Lower lobe of right lung (tissue), 2 donors: ENCODE measurements at regions not wholly inside any gene's neighbourhood (a gene's known extent, or its start where the extent isn't known, plus 50 kb on each side); places are given as distances from the start of the nearest gene placed in this dataset.

Experiments used
- ATAC-seq, 2 donors: fragments of 200-7000 bp; cut with Tn5 transposase; one replicate each; pipeline ENCODE4 v1.9.1; 2020 to 2022; ENCODE audit warnings: mild to moderate bottlenecking in 2 of 2, moderate library complexity in 2 of 2
- DNase-seq: peaks from one replicate; pipeline ENCODE4 v3.0.0-alpha.2; 2020
- H3K27ac ChIP-seq: fragments of 200-600 bp; one replicate; pipeline ENCODE4 v1.8.0; 2022
- H3K27me3 ChIP-seq: fragments of 200-600 bp; one replicate; pipeline ENCODE4 v1.8.0; 2022; ENCODE audit warnings: low read depth
- H3K36me3 ChIP-seq: fragments of 200-600 bp; one replicate; pipeline ENCODE4 v1.8.0; 2022; ENCODE audit warnings: mild to moderate bottlenecking
- H3K4me1 ChIP-seq: fragments of 200-600 bp; one replicate; pipeline ENCODE4 v1.8.0; 2022
- H3K4me3 ChIP-seq: fragments of 200-600 bp; one replicate; pipeline ENCODE4 v1.8.0; 2022; ENCODE audit warnings: mild to moderate bottlenecking
- H3K9me3 ChIP-seq: fragments of 200-600 bp; one replicate; pipeline ENCODE4 v1.8.0; 2022
- CTCF ChIP-seq: fragments of 200-600 bp; IDR thresholded peaks from one replicate; pipeline ENCODE4 v1.8.0; 2022; ENCODE audit warnings: antibody characterized with exemption, mild to moderate bottlenecking
- intact Hi-C: fragments of 100-400 bp; cut with DNase I; formaldehyde crosslinking; loops from one replicate; pipeline ENCODE4 v1.11.0; 2022
- donor health status: DM: no; HTN: yes; CAD: no; lungs with severe emphysema.

DNA sequence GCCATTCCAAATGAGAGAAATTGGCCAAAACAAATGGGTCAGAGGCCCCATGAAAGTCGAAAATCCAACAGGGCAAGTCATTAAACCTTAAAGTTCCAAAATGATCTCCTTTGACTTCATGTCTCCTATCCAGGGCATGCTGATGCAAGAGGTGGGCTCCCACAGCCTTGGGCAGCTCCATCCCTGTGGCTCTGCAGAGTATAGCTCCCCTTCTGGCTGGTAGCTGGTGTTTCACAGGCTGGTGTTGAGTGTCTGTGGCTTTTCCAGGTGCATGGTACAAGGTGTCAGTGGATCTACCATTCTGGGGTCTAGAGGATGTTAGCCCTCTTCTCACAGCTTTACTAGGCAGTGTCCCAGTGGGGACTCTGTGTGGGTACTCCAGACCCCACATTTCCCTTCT is 115.2 kb upstream of the LAMA2 start:
- TF ChIP-seq CTCF, result no peak
- Histone ChIP-seq H3K4me3 (no peak overlapping the region), H3K27me3 (no peaks in the 10 kb centered on the region), H3K9me3 (no peaks in the 10 kb centered on the region), H3K27ac (no peak overlapping the region), H3K36me3 (no peaks in the 10 kb centered on the region), H3K4me1 (no peaks in the 10 kb centered on the region)
- ATAC-seq (no peak), DNase-seq (no peak)
- intact Hi-C loops, result no loop called here

DNA sequence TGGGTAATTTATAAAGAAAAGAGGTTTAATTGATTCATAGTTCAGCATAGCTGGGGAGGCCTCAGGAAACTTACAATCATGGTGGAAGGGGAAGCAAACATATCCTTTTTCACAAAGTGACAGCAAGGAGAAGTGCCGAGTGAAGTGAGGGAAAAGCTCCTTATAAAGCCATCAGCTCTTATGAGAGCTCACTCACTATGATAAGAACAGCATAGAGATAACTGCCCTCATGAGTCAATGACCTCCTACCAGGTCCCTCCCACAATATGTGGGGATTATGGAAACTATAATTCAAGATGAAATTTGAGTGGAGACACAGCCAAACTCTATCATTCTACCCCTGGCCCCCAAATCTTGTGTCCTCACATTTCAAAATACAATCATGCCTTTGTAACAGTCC is 115.8 kb upstream of the LAMA2 start:
- no peak for TF ChIP-seq CTCF
- ATAC-seq, result no peak
- H3K9me3 ChIP-seq, result no peaks in the 10 kb centered on the region

DNA sequence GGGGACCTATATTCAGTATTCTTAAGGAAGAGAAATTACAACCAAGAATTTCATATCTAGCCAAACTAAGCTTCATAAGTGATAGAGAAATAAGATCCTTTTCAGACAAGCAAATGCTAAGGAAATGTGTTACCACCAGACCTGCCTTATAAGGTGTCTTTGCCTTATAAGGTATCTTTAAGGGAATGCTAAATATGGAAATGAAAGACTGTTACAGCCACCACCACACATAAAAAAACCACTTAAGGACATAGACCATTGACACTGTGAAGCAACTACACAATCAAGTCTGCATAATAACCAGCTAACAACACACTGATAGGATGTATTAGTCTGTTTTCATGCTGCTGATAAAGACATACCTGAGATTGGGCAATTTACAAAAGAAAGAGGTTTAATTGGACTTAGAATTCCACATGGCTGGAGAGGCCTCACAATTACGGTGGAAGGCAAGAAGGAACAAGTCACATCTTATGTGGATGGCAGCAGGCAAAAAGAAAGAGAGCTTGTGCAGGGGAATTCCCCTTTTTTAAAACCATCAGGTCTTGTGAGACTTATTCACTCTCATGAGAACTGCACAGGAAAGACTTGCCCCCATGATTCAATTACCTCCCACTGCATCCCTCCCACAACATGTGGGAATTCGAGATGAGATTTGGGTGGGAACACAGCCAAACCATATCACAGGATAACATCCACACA is 119.2 kb upstream of the LAMA2 start:
- no peaks in the 10 kb centered on the region for H3K36me3 ChIP-seq
- H3K4me3 ChIP-seq, result no peak overlapping the region
- H3K4me1 ChIP-seq, result no peaks in the 10 kb centered on the region
- H3K27ac ChIP-seq, result no peak overlapping the region
- no peak for DNase-seq
- no peaks in the 10 kb centered on the region for H3K9me3 ChIP-seq
- no peak for TF ChIP-seq CTCF
- intact Hi-C loops, result no loop called here
- no peaks in the 10 kb centered on the region for H3K27me3 ChIP-seq
- ATAC-seq, result no peak

More for the DNA sequence above, 115.8 kb upstream of the LAMA2 start:
- intact Hi-C loops, result no loop called here
- Histone ChIP-seq H3K27ac (no peak overlapping the region), H3K4me1 (no peaks in the 10 kb centered on the region), H3K27me3 (no peaks in the 10 kb centered on the region), H3K36me3 (no peaks in the 10 kb centered on the region), H3K4me3 (no peak overlapping the region)
- no peak for DNase-seq

GRCh38 chr6:128759901-128760300 is 123.0 kb upstream of the LAMA2 start:
- Histone ChIP-seq H3K27me3 (no peaks in the 10 kb centered on the region), H3K36me3 (no peaks in the 10 kb centered on the region), H3K4me1 (no peaks in the 10 kb centered on the region), H3K27ac (no peak overlapping the region), H3K9me3 (no peaks in the 10 kb centered on the region), H3K4me3 (no peak overlapping the region)
- ATAC-seq (no peak), DNase-seq (no peak)
- intact Hi-C loops, result no loop called here
- no peak for TF ChIP-seq CTCF

DNA sequence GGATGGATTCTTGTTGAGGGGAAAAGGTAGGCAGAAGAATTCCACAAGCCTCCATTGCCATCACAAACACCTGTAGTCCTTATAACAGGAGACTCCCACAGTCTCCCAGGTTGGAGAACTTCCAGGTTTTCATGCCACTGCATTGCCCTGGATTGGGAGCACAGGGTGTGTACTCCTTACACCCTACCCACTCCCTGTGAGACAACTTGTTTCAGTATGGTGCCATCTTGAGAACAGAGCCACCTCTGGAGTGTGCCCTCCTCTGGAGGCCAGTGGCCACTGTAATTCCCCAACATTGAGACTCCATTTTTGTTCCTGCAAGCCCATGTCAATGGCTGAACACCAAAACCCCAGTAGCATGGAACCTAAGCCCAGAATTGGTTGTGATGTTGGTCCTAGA is 123.5 kb upstream of the LAMA2 start:
- Histone ChIP-seq H3K9me3 (no peaks in the 10 kb centered on the region), H3K36me3 (no peaks in the 10 kb centered on the region), H3K27ac (no peak overlapping the region), H3K27me3 (no peaks in the 10 kb centered on the region), H3K4me3 (no peak overlapping the region), H3K4me1 (no peaks in the 10 kb centered on the region)
- intact Hi-C loops, result no loop called here
- no peak for TF ChIP-seq CTCF
- DNase-seq, result no peak
- ATAC-seq, result no peak

- no peaks in the 10 kb centered on the region for H3K9me3 ChIP-seq
- intact Hi-C loops, result no loop called here
- H3K27me3 ChIP-seq, result no peaks in the 10 kb centered on the region
- no peak for TF ChIP-seq CTCF
- DNase-seq, result no peak
- no peak overlapping the region for H3K27ac ChIP-seq
- H3K4me3 ChIP-seq, result no peak overlapping the region
- no peak for ATAC-seq
- no peaks in the 10 kb centered on the region for H3K36me3 ChIP-seq
- H3K4me1 ChIP-seq, result no peaks in the 10 kb centered on the region
Measured at GRCh38 chr6:128757961-128758360, 125.0 kb upstream of the LAMA2 start.
